Skeletal muscle cell (primary cell): ENCODE measurements at regions not wholly inside any gene's neighbourhood (a gene's known extent, or its start where the extent isn't known, plus 50 kb on each side); places are given as distances from the start of the nearest gene placed in this dataset.
A peak's percentile ranks its signal among the peaks of the same experiment; 100 is the strongest.

Experiments used
- DNase-seq: peaks from one replicate; pipeline ENCODE4 v3.0.0-alpha.2; 2010; ENCODE audit warnings: low read depth
- H3K4me3 ChIP-seq: 2 replicates; pipeline ENCODE4 v1.5.1; 2011; ENCODE audit warnings: low read depth, mild to moderate bottlenecking, control low read depth, low read length, moderate library complexity

DNA sequence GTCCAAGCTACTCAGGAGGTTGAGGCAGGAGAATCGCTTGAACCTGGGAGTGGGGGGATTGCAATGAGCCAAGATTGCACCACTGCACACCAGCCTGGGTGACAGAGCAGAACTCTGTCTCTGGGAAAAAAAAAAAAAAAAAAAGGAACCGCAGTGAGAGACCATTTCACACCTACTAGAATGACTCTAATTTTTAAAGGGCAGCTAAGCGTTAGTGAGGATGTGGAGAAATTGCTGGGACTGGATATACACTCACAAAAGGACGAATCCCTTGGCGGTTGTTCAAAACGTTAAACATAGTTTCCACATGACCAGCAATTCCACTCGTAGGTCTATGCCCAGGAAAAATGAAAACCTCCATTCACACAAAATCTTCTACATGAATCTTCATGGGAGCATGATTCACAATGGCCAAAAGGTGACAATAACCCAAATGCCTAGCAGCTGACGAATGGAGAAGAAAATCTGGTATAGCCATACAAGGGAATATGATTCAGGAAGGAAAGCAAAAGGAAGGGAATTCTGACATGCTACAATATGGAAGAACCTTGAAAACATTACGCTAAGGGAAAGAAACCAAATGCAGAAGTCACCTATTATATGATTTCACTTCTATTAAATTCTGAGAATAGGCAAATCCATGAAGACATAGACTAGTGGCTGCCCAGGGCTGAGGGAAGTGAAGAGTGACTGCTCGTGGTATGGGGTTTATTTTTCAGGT, 127.0 kb downstream of the CHSY1 start:
- no peak overlapping the region for H3K4me3 ChIP-seq
- DNase-seq: peak; percentile 92

DNA sequence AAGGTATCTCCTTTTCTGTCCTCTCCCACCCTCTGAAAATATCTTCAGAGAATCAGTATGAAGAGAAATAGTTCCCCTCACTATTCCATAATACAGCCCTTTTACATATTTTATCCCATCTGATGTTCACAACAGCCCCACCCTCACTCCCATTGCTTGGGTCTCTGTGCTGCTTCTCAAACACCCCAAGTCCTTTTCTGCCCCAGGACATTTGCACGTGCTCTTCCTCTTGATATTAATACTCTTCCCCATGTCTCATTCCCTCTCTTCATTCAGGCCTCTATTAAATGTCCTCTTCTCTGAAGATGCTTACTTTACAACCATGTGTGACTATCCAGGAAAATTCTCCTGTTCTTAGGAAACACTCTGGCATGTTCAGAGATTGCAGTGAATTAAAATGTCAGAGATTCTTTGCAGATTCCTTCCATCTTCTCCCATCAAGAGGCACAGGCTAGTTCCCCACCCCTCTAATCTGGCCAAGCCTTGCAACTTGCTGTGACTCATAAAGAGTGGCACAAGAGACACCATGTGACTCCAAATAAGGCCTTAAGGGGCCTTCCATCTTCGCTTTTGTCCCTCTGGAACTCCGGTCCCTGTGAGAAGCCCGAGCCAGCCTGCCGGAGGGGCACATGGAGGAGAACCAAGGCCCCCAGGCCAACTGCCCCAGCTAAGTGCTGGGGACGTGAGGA, 128.5 kb downstream of the CHSY1 start:
- no peak for DNase-seq
- H3K4me3 ChIP-seq: no peak overlapping the region

DNA sequence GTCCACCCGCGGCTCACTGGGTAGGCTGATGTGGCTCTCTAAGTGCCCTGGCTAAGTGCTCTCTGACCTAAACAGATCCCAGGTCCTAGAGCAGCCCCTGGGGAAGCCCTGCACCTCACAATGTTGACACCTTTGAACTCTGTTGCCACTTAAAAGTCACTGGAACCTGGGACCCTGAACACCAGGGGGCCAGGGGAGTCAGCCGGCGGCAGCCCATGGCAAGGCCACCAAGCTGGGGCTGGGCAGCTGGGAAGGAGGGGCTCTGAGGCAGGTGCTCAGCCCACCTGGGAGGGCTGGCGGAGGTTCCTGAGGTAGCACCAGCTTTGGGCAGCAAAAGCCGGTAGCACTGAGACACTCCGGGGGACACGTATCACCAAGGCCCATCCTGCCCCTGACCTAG, 129.0 kb downstream of the CHSY1 start:
- H3K4me3 ChIP-seq: no peak overlapping the region
- DNase-seq: no peak

DNA sequence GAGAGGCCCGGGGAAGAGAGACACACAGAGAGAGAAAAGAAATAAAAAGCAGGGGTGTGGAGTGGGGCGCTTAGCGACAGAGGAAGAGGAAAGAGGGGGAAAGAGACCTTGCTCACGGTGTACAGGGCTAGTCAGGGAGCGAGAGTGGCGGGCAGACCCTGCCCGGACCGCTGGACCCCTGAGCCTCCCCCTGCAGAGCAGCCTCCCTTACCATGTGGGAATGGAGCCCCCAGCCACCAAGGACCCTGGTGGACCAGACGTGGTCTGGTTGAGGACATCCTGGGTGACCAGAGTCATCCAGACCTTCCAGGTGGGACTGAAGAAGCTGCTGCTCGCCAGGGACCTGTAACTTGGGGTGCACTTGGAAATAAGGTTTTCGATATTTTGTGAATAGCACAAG, 129.6 kb downstream of the CHSY1 start:
- H3K4me3 ChIP-seq: no peak overlapping the region
- no peak for DNase-seq

DNA sequence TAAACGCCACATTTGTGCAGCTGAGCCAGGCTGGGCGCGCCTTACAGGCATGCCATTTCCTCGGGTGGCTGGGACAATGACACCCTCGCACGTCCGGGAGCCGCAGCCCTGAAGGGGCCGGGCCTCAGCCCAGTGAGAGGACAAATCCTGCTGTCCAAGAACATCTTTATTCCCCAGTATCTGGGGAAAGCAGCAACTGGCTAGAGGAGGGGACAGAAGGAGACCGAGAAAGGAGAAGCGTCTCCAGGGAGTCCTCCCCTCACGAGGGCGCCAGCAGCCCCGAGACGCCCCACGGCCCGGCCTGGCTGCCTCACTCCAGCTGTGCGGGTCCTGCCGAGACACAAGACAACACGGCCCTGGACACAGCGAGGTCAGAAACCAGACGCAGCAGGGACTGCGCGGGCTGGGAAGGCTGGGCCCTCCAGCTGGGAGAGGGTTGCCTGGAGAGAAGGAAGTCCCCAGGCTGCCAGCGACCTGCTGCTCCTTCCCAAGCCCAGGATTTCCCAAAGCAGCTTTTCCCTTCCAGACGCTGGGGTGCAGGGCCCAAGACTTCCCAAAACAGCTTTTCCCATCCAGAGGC, 130.2 kb downstream of the CHSY1 start:
- no peak for DNase-seq
- H3K4me3 ChIP-seq: peak overlapping the region; percentile 22

DNA sequence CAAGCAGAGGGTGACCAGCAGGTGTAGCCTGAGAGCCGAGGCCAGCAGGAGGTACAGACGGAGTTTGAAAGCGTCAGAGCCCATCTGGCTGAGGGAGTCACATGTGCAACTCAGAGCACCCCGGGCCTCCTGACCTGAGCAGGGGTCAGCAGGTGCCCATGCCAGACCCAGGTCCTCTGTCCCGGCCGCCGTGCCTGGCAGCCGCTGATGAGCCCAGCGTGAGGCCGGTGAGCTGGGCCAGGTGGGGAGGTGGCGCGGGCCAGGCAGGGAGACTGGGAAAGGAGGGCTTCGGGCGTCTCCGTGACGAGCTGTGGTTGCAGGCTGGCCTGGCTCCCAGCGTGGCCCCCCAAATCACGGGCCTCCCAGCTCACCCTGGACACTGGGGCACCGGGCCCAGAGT, 130.9 kb downstream of the CHSY1 start:
- no peak for DNase-seq
- no peak overlapping the region for H3K4me3 ChIP-seq

DNA sequence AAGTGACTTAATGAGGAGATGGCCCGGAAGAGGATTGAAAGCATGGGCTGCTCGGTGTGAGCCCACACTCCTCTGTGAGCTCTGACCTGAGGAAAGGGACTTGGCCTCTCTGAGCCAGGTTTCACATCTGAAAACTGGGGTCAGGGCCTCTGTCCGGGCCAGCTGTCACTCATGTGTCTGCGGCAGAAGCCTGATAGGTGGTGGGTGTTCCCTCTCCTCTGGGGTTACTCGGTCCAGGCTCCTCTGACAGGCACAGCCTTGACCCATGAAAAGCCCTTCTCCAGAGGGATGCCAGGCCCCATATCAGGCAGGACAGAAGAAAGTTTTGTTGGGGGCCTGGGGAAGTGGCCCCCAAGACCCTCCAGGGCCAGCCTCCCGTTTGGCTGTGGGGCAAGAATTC, 131.4 kb downstream of the CHSY1 start:
- DNase-seq: no peak
- no peak overlapping the region for H3K4me3 ChIP-seq
